ENCODE measurements at regions not wholly inside any gene's neighbourhood (a gene's known extent, or its start where the extent isn't known, plus 50 kb on each side); places are given as distances from the start of the nearest gene placed in this dataset.
"Not testable (repeated sequence)": the region's sequence is repeated elsewhere in the genome, so short reads cannot be mapped to it uniquely, and the experiment has no call there.

DNA sequence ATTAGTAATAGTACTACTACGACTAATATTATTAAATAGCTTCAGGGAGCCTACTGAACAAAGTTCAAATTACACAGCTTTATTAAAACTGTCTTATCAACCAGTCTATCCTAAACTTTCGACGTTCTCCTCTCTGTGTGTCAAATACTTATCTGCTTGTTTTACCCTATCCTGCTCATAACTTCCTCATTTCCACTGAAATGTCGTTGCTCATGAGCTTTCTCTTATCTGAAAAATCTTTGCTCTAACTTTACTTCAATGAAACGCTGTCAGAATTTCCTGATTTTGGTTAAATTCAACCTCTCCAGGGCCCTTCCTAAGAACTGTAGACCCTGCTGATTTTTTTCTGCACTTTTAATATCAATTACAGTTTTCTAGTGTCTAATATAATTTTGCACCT, 1431.0 kb upstream of the WWC1 start:
- no peak for DNase-seq (ENCODE audit: low spot score)

DNA sequence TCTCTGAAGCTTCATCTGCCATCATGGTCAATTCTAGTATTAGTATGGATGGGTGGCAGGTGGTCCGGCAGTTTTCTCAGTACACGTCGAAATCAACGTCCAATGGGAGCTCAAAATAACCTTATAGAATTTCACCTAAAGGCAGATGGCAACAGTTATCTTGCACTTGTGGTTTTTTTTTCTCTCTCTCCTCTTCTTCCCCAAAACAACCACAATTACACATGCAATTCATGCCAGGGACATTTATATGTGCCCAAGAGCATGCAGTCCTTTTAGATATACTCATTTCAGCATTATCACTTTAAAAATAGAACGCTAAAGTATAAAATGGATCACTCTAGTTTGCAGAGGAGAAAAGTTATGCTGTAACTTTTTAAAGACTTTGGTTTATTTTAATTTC, 1428.9 kb upstream of the WWC1 start:
- DNase-seq (ENCODE audit: low spot score): no peak

DNA sequence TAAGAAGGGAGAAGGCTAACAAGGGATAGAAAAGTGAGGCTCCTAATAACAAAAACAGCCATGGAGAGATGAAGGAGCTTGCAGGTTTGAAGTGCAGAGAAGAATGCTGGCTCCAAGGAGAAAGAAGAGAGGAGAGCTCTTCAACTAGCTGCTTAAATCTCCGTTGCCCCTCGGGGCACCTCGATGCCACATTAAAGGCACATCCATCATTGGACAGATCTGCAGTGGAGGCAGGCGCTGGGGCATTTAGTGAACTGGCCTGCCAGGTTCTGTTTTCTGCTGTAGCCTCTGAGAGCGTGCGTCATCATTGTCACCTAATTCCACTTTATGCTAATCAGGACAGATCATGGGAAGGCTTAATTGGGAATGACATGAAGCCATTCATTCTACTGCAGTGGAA, 1426.2 kb upstream of the WWC1 start:
- DNase-seq (ENCODE audit: low spot score): no peak

DNA sequence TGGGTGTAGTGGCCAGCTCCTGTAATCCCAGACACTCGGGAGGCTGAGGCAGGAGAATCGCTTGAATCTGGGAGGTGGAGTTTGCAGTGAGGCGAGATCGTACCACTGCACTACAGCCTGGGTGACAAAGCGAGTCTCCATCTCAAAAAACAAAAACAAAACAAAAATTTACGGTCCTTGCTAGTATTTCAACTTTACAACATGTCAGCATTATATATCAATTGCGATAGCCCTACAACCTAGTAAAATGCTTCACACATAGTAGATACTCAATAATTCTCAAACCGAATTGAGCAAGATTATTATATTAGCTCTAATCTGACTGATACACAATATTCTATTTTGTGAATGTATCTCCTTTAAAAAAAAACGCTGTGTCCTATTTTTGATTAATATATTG, 1411.0 kb upstream of the WWC1 start:
- DNase-seq (ENCODE audit: low spot score): no peak

DNA sequence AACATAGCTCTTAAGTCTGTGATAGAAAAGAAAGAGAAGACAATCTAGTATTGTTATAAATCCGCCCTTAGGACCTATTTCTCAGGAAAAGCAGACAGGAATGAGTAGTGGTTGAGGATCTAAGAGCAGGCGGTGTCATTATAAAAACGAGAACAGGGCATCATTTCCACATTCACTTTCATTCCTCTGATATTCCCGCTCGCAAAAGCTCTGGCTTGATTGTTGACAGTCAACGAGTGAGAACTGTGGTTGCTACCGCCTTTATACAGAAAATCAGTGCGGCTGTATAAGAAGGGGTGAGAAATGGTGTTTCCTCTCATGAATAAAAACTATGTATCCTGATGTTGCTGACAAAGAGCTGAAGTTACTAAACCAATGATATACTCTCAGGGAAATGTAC, 1409.6 kb upstream of the WWC1 start:
- no peak for DNase-seq (ENCODE audit: low spot score)

DNA sequence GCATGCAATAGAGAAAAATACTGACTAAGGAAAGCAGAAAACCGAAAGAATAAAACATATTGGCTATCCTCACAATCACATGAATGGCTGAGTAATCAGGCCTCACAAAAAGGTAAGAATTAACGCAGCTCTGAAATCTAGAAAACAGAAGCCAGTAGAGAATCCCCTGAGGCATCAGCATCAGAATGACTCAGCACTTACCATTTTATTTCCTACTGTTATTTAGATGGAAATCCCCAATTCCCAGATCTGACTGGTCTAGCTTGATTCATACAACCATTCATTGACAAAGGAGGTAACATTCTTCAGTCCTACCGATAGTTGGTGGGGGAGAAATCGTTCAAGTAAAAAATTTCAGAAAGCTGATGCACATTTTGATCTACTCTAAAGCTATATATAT, 1408.4 kb upstream of the WWC1 start:
- DNase-seq (ENCODE audit: low spot score): no peak

DNA sequence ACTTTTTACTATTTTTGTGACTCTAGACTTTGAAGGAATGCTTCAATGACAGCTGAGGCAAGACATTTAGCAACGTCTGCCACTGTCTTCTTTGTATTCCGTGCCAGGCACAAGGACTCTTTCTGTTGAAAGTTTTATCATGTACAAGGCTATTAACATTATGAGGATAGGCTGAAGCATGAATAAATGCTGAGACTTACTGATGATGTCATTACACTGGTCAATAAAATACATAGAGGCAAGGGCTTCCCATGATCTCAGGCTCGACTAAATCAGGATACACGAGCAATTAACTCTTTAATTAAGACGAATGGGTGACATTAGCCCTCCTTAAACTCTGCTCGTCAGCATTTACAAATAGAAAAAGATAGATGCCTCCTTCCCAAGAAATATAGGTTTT, 1393.3 kb upstream of the WWC1 start:
- DNase-seq (ENCODE audit: low spot score): no peak

DNA sequence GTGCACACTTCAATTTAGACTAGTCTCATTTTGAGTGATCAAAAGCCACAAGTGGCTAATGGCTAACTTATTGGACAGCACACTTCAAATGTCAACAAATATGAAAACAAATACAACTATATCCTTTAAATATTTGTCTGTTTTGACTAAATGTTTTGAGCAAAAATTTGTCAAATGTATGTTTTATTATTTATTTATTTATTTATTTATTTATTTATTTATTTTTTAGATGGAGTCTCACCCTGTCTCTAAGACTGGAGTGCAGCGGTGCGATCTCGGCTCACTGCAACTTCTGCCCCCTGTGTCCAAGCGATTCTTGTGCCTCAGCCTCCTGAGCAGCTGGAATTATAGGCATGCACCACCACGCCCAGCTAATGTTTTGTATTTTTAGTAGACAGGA, 1392.1 kb upstream of the WWC1 start:
- DNase-seq (ENCODE audit: low spot score): no peak

DNA sequence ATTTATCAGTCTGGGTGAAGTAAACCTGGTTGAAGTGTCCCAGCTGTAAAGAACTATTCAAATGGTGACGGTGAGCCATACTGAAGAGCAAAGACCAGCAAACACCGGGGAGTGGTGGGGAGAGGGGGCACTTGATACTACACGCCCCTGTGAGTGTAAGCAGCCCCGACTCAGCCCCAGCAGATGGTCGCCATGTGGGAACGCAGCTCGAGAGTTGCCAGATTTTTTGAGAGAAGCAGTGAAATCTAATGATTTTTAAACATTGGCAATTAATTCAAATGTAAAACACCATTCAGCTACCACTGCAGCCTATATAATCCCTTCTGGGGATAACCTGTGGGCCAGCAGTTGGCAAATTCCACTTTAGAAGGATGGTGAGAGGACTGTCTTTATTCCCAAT, 1386.9 kb upstream of the WWC1 start:
- DNase-seq (ENCODE audit: low spot score): no peak

DNA sequence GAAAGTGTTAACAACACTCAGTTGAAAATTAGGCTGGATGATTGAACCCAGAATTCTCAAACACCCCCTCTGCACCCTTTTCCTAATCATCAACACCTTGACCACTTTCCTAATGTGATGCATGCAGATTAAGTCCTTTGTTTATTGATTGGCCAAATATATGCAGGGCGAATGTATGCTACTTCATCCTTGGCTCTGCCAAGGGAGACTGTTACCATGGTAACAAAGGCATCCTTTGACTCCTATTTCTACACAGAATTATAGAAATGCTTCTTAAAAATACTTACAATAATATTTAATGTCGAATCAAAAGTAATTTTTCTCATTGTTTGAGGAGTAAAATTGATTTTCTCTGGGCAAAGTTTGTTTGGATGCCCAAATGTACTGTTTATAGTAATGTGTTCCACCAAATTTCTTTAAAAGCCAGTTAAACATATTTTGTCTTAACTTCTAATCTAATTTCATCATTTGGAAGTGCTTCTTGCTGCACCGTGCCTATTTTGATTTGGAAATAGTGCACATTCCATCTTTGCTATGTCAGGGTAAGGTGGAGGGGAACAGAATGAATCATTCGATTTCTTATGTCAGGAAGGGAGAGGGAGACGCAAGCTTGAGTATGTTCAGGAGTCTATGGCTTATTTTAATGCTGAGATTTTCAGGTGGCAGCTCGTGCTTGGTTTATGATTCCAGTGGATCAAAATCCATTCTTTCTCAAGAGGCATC, 1384.3 kb upstream of the WWC1 start:
- DNase-seq (ENCODE audit: low spot score): no peak

DNA sequence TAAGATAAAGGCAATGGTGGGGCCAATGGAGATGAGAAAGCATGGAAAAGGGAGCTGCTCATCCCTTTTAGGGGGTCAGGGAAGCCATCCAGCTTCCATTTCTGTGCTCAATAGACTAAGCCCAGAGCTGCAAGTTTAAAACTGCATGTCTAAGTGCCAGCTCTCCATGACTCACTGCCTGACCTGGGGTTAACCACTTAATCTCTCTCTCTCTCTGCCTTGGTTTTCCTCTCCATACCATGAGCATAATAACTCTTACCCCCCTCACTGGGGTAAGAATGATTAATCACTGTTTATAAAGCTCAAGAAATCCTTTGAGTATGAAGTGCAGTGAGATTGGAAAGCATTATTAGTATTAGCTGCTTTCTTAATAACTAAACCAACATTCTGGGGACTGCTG, 1382.4 kb upstream of the WWC1 start:
- no peak for DNase-seq (ENCODE audit: low spot score)

DNA sequence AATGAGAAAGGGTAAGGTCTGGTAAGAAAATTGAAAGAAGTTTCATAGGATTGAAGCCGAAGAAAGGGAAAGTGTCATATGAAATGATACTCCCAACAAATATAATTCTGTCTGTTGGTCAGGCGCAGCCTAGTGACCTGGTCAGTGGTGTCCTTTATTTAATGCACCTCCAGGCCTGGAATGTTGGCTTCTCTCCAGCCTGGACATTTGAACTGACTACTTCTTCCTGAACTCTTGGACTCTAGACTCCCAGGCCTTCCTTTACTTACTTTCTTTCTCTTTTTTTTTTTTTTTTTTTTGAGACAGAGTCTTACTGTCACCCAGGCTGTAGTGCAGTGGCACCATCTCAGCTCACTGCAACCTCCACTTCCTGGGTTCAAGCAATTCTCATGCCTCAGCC, 1381.5 kb upstream of the WWC1 start:
- no peak for DNase-seq (ENCODE audit: low spot score)

DNA sequence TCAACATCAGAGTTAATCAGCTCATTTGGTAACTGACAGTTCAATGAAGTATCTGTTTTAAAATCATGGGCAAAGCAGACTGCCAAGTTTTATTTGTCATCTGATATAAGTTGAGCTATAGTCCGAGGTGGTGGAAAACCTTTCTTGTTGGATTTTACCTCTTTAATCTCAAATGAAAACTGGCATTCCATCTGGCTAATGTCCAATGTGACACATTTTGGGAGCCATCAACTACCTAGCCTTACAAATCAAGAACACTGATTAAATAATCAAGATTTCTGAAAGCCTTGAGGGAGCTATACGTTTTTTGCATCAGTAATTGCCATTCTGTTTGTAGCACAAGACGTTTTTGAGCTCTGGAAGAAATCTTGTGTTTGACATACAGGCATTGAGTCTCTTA, 1380.5 kb upstream of the WWC1 start:
- no peak for DNase-seq (ENCODE audit: low spot score)

DNA sequence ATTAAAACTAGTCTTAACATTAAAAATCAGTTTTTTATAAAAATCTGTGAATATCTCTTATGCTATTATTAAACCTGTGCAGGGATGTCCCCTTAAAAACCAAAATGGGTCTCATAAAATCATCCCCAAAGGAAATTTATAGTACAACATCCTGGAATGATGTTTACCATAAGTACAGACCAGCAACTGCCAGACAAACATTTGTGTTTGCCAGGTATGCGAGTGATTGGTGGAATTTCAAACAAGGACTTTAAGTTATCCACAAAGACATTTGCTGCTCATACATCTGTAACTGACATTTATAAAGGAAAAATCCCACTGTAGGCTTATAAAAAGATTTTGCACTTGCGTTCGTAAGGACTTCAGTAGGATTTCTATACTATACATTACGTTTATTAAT, 1375.4 kb upstream of the WWC1 start:
- DNase-seq (ENCODE audit: low spot score): no peak

DNA sequence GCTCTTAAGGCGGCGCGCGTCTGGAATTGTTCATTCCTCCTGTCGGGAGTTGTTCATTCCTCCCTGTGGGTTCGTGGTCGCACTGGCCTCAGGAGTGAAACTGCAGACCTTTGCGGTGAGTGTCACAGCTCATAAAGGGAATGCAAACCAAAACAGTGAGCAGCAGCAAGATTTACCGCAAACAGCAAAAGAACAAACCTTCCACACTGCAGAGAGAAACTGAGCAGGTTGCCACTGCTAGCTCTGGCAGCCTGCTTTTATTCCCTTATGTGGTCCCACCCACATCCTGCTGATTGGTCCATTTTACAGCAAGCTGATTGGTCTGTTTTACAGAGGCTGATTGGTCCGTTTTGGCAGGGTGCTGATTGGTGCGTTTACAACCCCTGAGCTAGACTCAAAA, 1365.3 kb upstream of the WWC1 start:
- no peak for DNase-seq (ENCODE audit: low spot score)

DNA sequence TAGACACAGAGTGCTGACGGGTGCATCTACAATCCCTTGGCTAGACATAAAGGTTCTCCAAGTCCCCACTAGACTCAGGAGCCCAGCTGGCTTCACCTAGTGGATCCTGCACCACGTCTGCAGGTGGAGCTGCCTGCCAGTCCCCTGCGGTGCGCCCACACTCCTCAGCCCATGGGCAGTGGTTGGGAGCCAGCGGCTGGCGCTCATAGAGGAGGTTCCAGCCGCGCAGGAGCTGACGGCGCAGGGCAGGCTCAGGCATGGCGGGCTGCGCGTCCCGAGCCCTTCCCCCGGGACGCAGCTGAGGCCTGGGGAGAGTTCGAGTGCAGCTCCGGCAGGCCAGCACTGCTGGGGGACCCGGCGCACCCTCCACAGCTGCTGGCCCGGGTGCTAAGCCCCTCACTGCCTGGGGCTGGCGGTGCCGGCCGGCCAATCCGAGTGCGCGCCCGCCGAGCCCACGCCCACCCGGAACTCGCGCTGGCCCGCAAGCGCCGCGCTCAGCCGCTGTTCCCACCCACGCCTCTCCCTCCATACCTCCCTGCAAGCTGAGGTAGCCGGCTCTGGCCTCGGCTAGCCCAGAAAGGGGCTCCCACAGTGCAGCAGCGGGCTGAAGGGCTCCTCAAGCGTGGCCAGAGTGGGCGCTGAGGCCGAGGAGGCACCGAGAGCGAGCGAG, 1364.5 kb upstream of the WWC1 start:
- DNase-seq (ENCODE audit: low spot score): not testable (repeated sequence)

DNA sequence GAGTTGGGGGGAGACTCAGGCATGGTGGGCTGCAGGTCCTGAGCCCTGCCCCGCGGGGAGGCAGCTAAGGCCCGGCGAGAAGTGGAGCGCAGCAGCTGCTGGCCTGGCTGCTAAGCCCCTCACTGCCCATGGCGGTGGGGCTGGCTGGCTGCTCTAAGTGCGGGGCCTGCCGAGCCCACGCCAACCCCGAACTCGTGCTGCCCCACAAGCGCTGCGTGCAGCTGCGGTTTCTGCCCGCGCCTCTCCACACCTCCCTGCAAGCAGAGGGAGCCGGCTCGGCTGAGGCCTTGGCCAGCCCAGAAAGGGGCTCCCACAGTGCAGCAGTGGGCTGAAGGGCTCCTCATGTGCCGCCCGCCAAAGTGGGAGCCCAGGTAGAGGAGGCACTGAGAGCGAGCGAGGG, 1355.1 kb upstream of the WWC1 start:
- no peak for DNase-seq (ENCODE audit: low spot score)

DNA sequence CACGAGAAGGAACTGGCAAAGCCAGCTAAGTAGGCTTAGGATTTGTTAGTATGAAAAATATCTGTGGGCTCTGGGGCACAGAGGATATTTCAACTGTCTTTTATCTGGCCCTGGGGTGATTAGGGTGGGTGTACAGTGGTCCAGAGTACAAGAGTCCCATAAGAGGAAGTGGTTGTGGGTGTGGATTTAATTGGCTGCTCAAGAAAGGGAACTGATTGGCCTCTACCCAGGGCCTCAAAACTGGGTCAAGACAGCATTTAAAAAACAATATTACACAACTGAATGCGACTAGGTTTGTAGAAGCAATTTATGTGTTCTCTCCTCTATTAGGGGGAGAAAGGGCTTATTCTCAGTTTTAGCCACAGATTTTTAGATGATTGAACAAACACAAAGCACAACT, 1353.4 kb upstream of the WWC1 start:
- no peak for DNase-seq (ENCODE audit: low spot score)

DNA sequence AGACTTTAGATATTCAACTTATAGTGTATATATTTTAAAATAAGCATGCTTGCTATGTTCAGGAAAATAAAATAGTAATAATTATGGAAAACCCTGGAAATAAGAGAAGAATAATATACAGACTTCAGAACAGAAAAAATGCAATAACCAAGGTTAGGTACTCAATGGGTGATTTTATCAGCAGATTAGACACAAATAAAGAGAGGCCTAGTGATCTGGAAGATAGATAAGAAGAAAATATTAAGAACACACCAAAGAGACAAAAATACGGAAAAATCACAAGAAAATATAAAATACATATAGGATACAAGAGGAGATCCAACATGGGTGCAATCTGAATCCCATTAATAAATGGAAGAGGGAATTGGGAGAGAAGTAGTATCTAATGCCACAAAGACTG, 1348.5 kb upstream of the WWC1 start:
- no peak for DNase-seq (ENCODE audit: low spot score)

DNA sequence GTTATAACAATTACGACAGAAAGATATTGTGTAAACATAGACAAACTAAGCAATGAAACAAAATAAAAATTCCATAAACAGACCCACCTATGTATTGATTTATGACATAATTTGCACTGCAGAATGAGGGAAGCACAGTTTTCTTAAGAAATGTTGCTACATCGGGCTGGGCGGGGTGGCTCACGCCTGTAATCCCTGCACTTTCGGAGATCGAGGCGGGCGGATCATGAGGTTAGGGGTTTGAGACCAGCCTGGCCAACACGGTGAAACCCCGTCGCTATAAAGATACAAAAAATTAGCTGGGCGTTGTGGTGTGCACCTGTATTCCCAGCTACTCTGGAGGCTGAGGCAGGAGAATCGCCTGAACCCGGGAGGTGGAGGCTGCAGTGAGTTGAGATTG, 1344.4 kb upstream of the WWC1 start:
- no peak for DNase-seq (ENCODE audit: low spot score)

DNA sequence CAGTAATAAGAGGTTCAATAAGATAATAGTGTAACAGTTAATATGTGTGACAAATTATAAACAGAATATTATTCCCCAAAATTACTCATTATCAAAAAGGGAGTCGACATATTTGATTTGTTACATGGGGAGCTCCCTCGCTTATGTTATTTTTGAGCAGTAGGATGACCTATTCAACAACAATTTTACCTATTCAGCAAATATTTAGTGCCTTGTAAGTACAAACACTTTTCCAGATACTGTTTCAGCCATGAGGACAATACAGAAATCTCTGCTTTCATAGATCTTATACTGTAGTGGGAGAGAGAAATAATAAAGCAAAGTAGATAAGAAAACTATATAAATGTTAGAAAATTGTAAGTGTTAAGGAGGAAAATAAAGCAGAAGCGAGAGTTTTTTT, 1342.8 kb upstream of the WWC1 start:
- no peak for DNase-seq (ENCODE audit: low spot score)

DNA sequence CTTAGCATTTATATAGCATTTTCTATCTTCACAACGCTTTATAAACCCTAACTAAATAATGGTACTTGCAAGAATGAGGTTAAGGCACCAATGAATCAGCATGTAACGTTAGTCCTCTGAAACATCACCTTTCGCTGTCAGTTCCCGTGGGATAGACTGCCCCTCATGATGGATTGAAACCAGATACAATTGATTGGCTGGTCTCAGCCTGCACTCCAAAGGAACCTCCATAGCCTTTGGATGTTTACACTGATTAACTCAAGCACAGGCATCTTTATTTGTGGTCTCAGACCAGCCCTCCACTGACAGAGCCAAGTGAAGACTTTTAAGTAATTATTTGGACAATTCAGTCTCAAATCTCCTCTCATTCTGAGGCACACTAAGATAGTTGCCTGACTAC, 1339.4 kb upstream of the WWC1 start:
- no peak for DNase-seq (ENCODE audit: low spot score)

DNA sequence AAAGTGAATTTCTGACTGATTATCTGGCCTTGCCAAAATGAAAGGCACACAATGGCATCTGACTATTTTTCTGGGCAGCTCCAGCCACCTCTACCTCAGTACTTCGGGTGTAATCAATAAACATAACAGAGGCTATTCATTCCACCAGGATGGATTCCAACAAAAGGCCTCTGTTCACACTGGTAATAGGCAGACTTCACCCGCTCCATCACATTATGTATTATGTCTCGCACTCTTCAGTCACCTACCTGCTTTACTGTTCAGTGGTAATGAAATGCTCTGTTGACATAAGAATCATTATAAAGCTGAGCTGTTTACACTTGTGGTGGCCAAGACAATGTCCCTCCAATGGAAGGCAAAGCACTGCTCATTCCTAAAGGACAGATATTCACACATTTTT, 1333.7 kb upstream of the WWC1 start:
- DNase-seq (ENCODE audit: low spot score): no peak

DNA sequence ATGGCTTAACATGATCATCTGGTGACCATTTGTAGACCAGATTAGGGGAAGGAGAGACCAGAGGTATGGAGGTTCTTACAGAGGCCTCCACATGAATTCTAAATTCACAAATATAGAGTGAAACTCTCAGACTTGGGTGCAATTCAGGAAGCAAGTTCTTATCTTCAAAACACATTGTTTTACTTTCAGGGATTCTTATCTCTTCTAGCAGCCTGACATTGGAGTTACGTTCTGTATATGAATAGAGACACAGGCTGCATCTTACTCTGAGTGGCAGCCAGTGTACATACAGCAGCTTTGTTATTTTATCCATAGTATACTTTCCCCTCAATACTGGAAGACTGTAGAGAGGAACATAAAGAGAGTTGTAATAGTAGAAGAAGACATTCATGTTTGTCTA, 1331.7 kb upstream of the WWC1 start:
- no peak for DNase-seq (ENCODE audit: low spot score)
